ENCODE measurements at regions not wholly inside any gene's neighbourhood (a gene's known extent, or its start where the extent isn't known, plus 50 kb on each side); places are given as distances from the start of the nearest gene placed in this dataset.

- no peak for ATAC-seq (ENCODE audit: low FRiP score)
These were observed 231.6 kb downstream of the BCL11A start for GRCh38 chr2:60321816-60322215.

DNA sequence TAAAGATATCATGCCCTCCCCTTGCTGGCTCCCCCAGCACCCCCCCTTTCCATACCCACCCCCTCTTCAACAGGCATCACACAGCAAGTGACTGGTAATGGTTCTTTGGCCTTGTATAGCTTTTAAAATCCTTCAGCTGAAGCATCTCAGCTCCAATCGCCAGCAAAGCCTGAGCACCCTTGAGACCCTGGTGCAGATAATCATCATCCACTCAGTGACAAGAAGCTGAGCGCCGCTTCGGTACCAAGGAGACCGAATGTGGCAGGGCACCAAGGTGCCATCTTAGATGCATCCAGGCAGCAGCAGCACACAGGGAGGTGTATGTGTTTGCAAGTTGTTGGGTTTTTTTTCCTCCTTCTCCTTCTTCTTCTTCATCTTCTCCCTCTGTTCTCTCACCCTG, 232.7 kb downstream of the BCL11A start:
- WGBS, 2 donors = 89 to 92% methylated on average over 5 of the region's 5 CpGs
- no peak overlapping the region for H3K4me3 ChIP-seq (ENCODE audit: low read length in 2 of 2)
- ATAC-seq (ENCODE audit: low FRiP score) = no peak

More at GRCh38 chr2:60321816-60322215, 231.6 kb downstream of the BCL11A start:
- Histone ChIP-seq H3K4me3 (ENCODE audit: low read length in 2 of 2) (no peak overlapping the region), H3K36me3 (ENCODE audit: control insufficient read depth in 1 of 2, insufficient read depth in 2 of 2, low read length in 1 of 2) (no peaks in the 10 kb centered on the region), H3K4me1 (ENCODE audit: control insufficient read depth in 1 of 2, insufficient read depth in 2 of 2, low read length in 2 of 2) (no peaks in the 10 kb centered on the region), H3K27ac (ENCODE audit: low read depth in 1 of 2, low read length in 2 of 2) (no peak overlapping the region), H3K27me3 (ENCODE audit: control insufficient read depth in 1 of 2, insufficient read depth in 2 of 2, low read length in 1 of 2) (no peaks in the 10 kb centered on the region), H3K9me3 (ENCODE audit: control insufficient read depth, low read length) (peaks cover 6% of the 10 kb centered on the region)
- DNase-seq = no peak
- intact Hi-C loops (cut with DNase I) = no loop called here
- 88% methylated on average over 14 of the region's 14 CpGs for WGBS, 2 donors

GRCh38 chr2:60319031-60319547, 234.4 kb downstream of the BCL11A start:
- WGBS, 2 donors = 85 to 86% methylated on average over 3 of the region's 3 CpGs
- ATAC-seq (ENCODE audit: low FRiP score) (no peak), DNase-seq (no peak)
- no peak overlapping the region for H3K4me3 ChIP-seq (ENCODE audit: low read length in 2 of 2)
- H3K9me3 ChIP-seq (ENCODE audit: control insufficient read depth, low read length) = no peaks in the 10 kb centered on the region
- H3K4me1 ChIP-seq (ENCODE audit: control insufficient read depth in 1 of 2, insufficient read depth in 2 of 2, low read length in 2 of 2) = no peaks in the 10 kb centered on the region
- H3K27me3 ChIP-seq (ENCODE audit: control insufficient read depth in 1 of 2, insufficient read depth in 2 of 2, low read length in 1 of 2) = no peaks in the 10 kb centered on the region
- H3K36me3 ChIP-seq (ENCODE audit: control insufficient read depth in 1 of 2, insufficient read depth in 2 of 2, low read length in 1 of 2) = no peaks in the 10 kb centered on the region
- intact Hi-C loops (cut with DNase I) = no loop called here
- no peak overlapping the region for H3K27ac ChIP-seq (ENCODE audit: low read depth in 1 of 2, low read length in 2 of 2)

More for the DNA sequence above, 232.7 kb downstream of the BCL11A start:
- H3K9me3 ChIP-seq (ENCODE audit: control insufficient read depth, low read length) = peaks cover 3% of the 10 kb centered on the region
- no peaks in the 10 kb centered on the region for H3K36me3 ChIP-seq (ENCODE audit: control insufficient read depth in 1 of 2, insufficient read depth in 2 of 2, low read length in 1 of 2)
- H3K4me1 ChIP-seq (ENCODE audit: control insufficient read depth in 1 of 2, insufficient read depth in 2 of 2, low read length in 2 of 2) = no peaks in the 10 kb centered on the region
- DNase-seq = no peak
- no peaks in the 10 kb centered on the region for H3K27me3 ChIP-seq (ENCODE audit: control insufficient read depth in 1 of 2, insufficient read depth in 2 of 2, low read length in 1 of 2)
- no peak overlapping the region for H3K27ac ChIP-seq (ENCODE audit: low read depth in 1 of 2, low read length in 2 of 2)
- intact Hi-C loops (cut with DNase I) = no loop called here

DNA sequence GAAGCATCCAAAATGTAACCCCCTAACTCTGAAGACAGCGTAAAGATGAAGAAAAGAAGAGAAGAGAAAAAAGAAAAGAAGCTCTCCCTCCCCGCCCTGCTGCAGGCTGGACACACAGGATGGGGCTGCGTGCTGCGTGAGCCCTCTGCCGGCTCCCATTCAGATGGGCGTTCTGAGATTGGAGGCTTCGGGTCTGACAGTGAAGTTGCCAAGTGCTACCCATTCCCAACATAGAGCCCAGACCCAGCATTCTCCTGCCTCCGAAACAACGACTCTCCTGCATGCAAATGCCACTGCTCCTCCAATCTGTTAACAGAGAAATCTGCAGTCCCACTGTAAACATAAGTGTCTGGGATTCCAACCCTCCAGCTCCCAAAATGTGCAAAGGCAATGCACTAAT, 234.9 kb downstream of the BCL11A start:
- H3K9me3 ChIP-seq (ENCODE audit: control insufficient read depth, low read length) = no peaks in the 10 kb centered on the region
- ATAC-seq (ENCODE audit: low FRiP score) (no peak), DNase-seq (no peak)
- no peak overlapping the region for H3K27ac ChIP-seq (ENCODE audit: low read depth in 1 of 2, low read length in 2 of 2)
- H3K27me3 ChIP-seq (ENCODE audit: control insufficient read depth in 1 of 2, insufficient read depth in 2 of 2, low read length in 1 of 2) = no peaks in the 10 kb centered on the region
- 49 to 57% methylated on average over 9 of the region's 9 CpGs for WGBS, 2 donors
- intact Hi-C loops (cut with DNase I) = no loop called here
- no peak overlapping the region for H3K4me3 ChIP-seq (ENCODE audit: low read length in 2 of 2)
- no peaks in the 10 kb centered on the region for H3K36me3 ChIP-seq (ENCODE audit: control insufficient read depth in 1 of 2, insufficient read depth in 2 of 2, low read length in 1 of 2)
- H3K4me1 ChIP-seq (ENCODE audit: control insufficient read depth in 1 of 2, insufficient read depth in 2 of 2, low read length in 2 of 2) = no peaks in the 10 kb centered on the region

DNA sequence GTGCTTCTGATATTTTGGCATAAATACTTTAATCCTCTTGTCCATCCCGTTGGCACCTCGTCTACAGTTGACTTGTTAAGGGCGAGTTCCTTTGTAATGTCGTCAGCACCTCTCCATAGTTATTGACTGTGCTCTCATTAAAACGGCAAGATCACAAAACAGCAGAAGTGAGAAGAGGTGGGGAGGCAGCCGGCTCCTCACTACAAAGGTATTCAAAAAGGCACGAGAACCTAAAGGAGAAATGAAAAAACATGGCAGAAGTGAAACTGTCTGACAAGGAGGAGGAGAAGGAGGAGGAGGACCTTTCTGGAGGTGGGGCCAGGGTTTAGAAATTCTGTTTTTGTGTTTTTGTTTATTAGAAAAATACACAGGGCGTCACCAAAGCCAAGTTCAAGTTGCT, 235.6 kb downstream of the BCL11A start:
- Histone ChIP-seq H3K27me3 (ENCODE audit: control insufficient read depth in 1 of 2, insufficient read depth in 2 of 2, low read length in 1 of 2) (no peaks in the 10 kb centered on the region), H3K4me3 (ENCODE audit: low read length in 2 of 2) (no peak overlapping the region), H3K36me3 (ENCODE audit: control insufficient read depth in 1 of 2, insufficient read depth in 2 of 2, low read length in 1 of 2) (no peaks in the 10 kb centered on the region), H3K9me3 (ENCODE audit: control insufficient read depth, low read length) (no peaks in the 10 kb centered on the region), H3K4me1 (ENCODE audit: control insufficient read depth in 1 of 2, insufficient read depth in 2 of 2, low read length in 2 of 2) (no peaks in the 10 kb centered on the region), H3K27ac (ENCODE audit: low read depth in 1 of 2, low read length in 2 of 2) (no peak overlapping the region)
- ATAC-seq (ENCODE audit: low FRiP score) (no peak), DNase-seq (no peak)
- WGBS, 2 donors = 33 to 42% methylated on average over 8 of the region's 8 CpGs
- intact Hi-C loops (cut with DNase I) = no loop called here

GRCh38 chr2:60317034-60317386, 236.4 kb downstream of the BCL11A start:
- Histone ChIP-seq H3K4me3 (ENCODE audit: low read length in 2 of 2) (no peak overlapping the region), H3K9me3 (ENCODE audit: control insufficient read depth, low read length) (no peaks in the 10 kb centered on the region), H3K4me1 (ENCODE audit: control insufficient read depth in 1 of 2, insufficient read depth in 2 of 2, low read length in 2 of 2) (no peaks in the 10 kb centered on the region), H3K27me3 (ENCODE audit: control insufficient read depth in 1 of 2, insufficient read depth in 2 of 2, low read length in 1 of 2) (no peaks in the 10 kb centered on the region), H3K27ac (ENCODE audit: low read depth in 1 of 2, low read length in 2 of 2) (no peak overlapping the region), H3K36me3 (ENCODE audit: control insufficient read depth in 1 of 2, insufficient read depth in 2 of 2, low read length in 1 of 2) (no peaks in the 10 kb centered on the region)
- no peak for ATAC-seq (ENCODE audit: low FRiP score)
- DNase-seq = no peak
- intact Hi-C loops (cut with DNase I) = no loop called here
- 11 to 17% methylated on average over 2 of the region's 2 CpGs for whole genome bisulfite sequencing, 2 donors

- H3K4me1 ChIP-seq (ENCODE audit: control insufficient read depth in 1 of 2, insufficient read depth in 2 of 2, low read length in 2 of 2) = no peaks in the 10 kb centered on the region
- no peak overlapping the region for H3K27ac ChIP-seq (ENCODE audit: low read depth in 1 of 2, low read length in 2 of 2)
- WGBS, 2 donors = 77 to 80% methylated on average over 7 of the region's 7 CpGs
- intact Hi-C loops (cut with DNase I) = no loop called here
- no peak overlapping the region for H3K4me3 ChIP-seq (ENCODE audit: low read length in 2 of 2)
- no peaks in the 10 kb centered on the region for H3K27me3 ChIP-seq (ENCODE audit: control insufficient read depth in 1 of 2, insufficient read depth in 2 of 2, low read length in 1 of 2)
- H3K9me3 ChIP-seq (ENCODE audit: control insufficient read depth, low read length) = no peaks in the 10 kb centered on the region
- no peak for DNase-seq
- no peak for ATAC-seq (ENCODE audit: low FRiP score)
- no peaks in the 10 kb centered on the region for H3K36me3 ChIP-seq (ENCODE audit: control insufficient read depth in 1 of 2, insufficient read depth in 2 of 2, low read length in 1 of 2)
These were observed 236.9 kb downstream of the BCL11A start for GRCh38 chr2:60316381-60317033.

DNA sequence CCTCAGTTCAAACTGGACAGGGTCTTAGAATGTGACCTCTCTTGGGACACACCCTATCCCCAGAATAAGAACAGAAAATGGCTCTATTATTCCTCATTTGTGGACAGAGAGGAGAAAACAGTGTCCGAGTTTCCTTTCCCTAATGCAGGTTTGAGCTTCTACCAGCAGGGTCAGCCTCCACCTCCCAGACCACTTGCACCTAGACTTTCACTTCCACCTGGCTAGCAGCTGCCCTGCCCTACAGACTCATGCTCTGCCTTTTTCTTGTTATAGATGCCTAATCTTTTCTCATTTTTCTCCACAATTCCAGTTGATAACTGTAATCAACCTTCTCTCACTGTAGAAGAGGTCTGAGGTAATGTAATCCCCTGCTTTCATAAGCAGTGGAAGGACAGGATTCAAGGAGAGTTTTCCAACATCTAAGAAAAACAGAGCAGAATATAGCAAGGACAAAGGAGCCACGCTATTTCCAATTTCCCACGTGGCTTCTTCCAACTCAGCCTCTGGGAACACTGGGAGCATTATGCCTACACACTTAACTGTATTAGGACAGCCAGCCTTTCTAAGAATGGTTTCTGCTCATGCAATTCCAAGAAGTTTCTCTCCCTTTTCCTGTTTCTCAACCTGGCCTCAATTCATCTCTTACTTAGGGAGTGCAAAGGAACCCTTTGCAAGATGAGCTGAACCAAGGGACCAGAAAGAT, 239.8 kb downstream of the BCL11A start:
- no peaks in the 10 kb centered on the region for H3K4me1 ChIP-seq (ENCODE audit: control insufficient read depth in 1 of 2, insufficient read depth in 2 of 2, low read length in 2 of 2)
- H3K36me3 ChIP-seq (ENCODE audit: control insufficient read depth in 1 of 2, insufficient read depth in 2 of 2, low read length in 1 of 2) = no peaks in the 10 kb centered on the region
- H3K9me3 ChIP-seq (ENCODE audit: control insufficient read depth, low read length) = peaks cover 2% of the 10 kb centered on the region
- DNase-seq = no peak
- intact Hi-C loops (cut with DNase I) = no loop called here
- no peak overlapping the region for H3K4me3 ChIP-seq (ENCODE audit: low read length in 2 of 2)
- WGBS, 2 donors = 68 to 69% methylated on average over 3 of the region's 3 CpGs
- no peaks in the 10 kb centered on the region for H3K27me3 ChIP-seq (ENCODE audit: control insufficient read depth in 1 of 2, insufficient read depth in 2 of 2, low read length in 1 of 2)
- ATAC-seq (ENCODE audit: low FRiP score) = no peak
- H3K27ac ChIP-seq (ENCODE audit: low read depth in 1 of 2, low read length in 2 of 2) = no peak overlapping the region

GRCh38 chr2:60312618-60313017, 240.8 kb downstream of the BCL11A start:
- ATAC-seq (ENCODE audit: low FRiP score) (no peak), DNase-seq (no peak)
- WGBS, 2 donors = 50 to 92% methylated on average over 1 of the region's 1 CpG
- Histone ChIP-seq H3K27me3 (ENCODE audit: control insufficient read depth in 1 of 2, insufficient read depth in 2 of 2, low read length in 1 of 2) (no peaks in the 10 kb centered on the region), H3K4me3 (ENCODE audit: low read length in 2 of 2) (no peak overlapping the region), H3K9me3 (ENCODE audit: control insufficient read depth, low read length) (peaks cover 2% of the 10 kb centered on the region), H3K36me3 (ENCODE audit: control insufficient read depth in 1 of 2, insufficient read depth in 2 of 2, low read length in 1 of 2) (no peaks in the 10 kb centered on the region), H3K27ac (ENCODE audit: low read depth in 1 of 2, low read length in 2 of 2) (no peak overlapping the region), H3K4me1 (ENCODE audit: control insufficient read depth in 1 of 2, insufficient read depth in 2 of 2, low read length in 2 of 2) (no peaks in the 10 kb centered on the region)
- intact Hi-C loops (cut with DNase I) = no loop called here
